ENCODE measurements at regions not wholly inside any gene's neighbourhood (a gene's known extent, or its start where the extent isn't known, plus 50 kb on each side); places are given as distances from the start of the nearest gene placed in this dataset.

- TF ChIP-seq CTCF (IDR thresholded peaks at IDR 0.05; ENCODE audit: low read length) (no peak), EZH2 (IDR thresholded peaks at IDR 0.05; ENCODE audit: borderline replicate concordance, low read length) (no peak)
Observed at GRCh38 chr9:107626118-107626517, 136.5 kb upstream of the KLF4 start.

All from OCI-LY1 (cell line).